ENCODE measurements at regions not wholly inside any gene's neighbourhood (a gene's known extent, or its start where the extent isn't known, plus 50 kb on each side); places are given as distances from the start of the nearest gene placed in this dataset.

DNA sequence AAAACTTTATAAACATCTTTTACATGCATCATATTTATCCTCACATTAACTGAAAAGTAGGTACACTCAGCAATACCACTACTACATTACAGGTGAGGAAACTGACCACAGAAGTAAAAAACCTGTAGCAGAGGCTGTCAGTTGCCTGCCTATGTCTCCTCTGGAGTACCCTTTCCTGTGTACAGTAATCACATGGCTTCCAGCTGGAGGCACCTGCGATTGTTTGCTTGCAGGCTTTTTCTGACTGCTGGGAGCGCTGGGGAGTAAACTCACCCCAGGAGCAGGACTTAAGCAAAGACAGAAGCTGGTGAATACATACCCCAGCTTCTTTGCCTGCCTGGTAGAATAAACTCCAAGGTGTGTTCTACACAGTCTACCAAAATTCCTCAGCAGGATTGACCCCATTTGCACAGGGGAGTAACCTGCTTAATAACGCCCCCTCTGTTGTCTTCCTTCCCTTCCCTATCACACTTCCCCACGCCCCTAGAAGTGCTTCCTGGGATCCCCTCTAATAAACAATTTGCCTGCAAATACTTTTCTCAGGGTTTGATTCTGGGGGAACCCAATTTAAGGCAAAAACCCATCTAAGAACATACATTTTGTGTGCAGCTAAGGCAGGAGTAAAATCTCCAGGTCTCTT, 138.9 kb downstream of the PTH2R start:
- no peak overlapping the region for H3K27ac ChIP-seq
- intact Hi-C loops (cut with DNase I) = no loop called here
- H3K4me3 ChIP-seq = no peak overlapping the region
- H3K27me3 ChIP-seq = no peaks in the 10 kb centered on the region
- no peaks in the 10 kb centered on the region for H3K4me1 ChIP-seq
- TF ChIP-seq, protein P1, sequence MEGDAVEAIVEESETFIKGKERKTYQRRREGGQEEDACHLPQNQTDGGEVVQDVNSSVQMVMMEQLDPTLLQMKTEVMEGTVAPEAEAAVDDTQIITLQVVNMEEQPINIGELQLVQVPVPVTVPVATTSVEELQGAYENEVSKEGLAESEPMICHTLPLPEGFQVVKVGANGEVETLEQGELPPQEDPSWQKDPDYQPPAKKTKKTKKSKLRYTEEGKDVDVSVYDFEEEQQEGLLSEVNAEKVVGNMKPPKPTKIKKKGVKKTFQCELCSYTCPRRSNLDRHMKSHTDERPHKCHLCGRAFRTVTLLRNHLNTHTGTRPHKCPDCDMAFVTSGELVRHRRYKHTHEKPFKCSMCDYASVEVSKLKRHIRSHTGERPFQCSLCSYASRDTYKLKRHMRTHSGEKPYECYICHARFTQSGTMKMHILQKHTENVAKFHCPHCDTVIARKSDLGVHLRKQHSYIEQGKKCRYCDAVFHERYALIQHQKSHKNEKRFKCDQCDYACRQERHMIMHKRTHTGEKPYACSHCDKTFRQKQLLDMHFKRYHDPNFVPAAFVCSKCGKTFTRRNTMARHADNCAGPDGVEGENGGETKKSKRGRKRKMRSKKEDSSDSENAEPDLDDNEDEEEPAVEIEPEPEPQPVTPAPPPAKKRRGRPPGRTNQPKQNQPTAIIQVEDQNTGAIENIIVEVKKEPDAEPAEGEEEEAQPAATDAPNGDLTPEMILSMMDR (IDR thresholded peaks at IDR 0.05) = no peak
- no peaks in the 10 kb centered on the region for H3K9me3 ChIP-seq
- DNase-seq (ENCODE audit: low spot score in 2 of 2) = no peak
- no peaks in the 10 kb centered on the region for H3K36me3 ChIP-seq

DNA sequence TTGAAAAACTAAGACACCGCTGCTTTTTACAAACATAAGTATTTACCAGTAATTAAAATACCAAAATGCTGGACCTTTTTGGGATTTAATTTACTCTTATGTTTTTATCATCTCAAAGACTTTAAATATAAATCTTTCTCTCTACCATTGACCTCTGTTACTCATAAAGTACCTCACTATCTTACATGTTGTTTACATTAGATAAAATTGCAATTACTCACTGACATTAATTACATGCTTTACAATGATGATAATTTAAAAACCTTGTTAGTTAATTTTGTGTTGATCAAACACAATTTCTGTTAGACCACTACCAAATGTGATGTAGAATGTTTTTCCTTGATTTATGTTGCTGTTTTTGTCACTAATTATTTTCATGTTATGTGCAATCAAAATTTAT, 139.5 kb downstream of the PTH2R start:
- Histone ChIP-seq H3K27me3 (no peaks in the 10 kb centered on the region), H3K4me3 (no peak overlapping the region), H3K27ac (no peak overlapping the region), H3K4me1 (no peaks in the 10 kb centered on the region), H3K36me3 (no peaks in the 10 kb centered on the region), H3K9me3 (peaks cover 0 to 4% of the 10 kb centered on the region in 2 donors)
- TF ChIP-seq, protein P1 (IDR thresholded peaks at IDR 0.05) = no peak
- intact Hi-C loops (cut with DNase I) = no loop called here
- no peak for DNase-seq (ENCODE audit: low spot score in 2 of 2)

DNA sequence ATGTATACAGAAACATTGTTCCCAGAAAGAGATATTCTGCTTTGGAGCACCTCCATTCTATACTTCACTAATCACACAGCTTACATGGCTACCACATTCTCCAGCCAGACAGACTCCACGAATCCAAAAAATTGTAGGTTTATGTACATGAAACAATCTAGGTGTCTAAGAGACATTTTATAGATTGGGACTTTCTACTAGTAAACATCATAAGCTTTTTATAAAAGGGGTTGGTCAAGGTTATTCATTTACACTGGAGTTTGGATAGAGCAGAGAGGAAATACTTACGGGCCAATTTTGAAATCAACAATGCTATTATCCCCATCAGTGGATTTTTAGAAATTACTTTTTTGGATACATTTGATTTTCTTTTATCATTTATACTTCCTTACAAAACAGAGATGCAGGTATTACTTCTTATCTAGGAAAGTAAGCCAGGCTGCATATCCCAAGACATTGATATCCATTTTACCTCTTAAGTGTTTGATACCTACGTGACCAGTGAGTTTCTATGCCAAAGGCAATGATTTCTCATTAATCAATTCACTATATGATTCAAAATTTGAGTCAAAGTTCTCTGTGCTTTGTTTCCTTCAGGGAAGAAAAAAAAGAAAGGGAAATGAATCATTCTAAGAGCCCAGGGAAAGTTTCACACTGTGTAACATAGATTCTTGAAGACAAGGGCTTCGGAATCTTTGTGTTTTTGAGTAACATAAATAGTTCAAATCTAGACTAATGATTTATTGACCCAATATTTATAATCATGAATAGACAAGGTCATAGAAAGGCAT, 140.5 kb downstream of the PTH2R start:
- DNase-seq (ENCODE audit: low spot score in 2 of 2) = no peak
- intact Hi-C loops (cut with DNase I) = no loop called here
- peaks cover 0 to 4% of the 10 kb centered on the region in 2 donors for H3K9me3 ChIP-seq
- TF ChIP-seq, protein P1 (IDR thresholded peaks at IDR 0.05) = no peak
- H3K27me3 ChIP-seq = no peaks in the 10 kb centered on the region
- no peak overlapping the region for H3K27ac ChIP-seq
- H3K4me1 ChIP-seq = no peaks in the 10 kb centered on the region
- no peaks in the 10 kb centered on the region for H3K36me3 ChIP-seq
- no peak overlapping the region for H3K4me3 ChIP-seq

DNA sequence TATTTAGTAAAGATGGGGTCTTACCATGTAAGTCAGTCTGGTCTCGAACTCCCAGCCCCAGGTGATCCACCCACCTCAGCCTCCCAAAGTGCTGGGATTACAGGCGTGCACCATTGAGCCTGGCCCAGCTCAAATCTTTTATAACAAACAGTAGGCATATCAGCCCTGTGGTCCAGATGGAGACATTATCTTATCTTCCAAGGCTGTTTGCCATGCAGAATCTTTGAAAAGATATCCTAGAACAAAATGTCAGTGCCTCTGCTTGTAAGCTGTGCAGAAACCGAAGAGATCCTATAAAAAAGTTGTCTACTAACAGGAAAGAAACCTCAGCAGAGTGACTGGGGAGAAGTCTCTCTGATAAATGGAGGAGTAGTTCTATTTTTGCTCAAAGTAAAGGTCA, 142.1 kb downstream of the PTH2R start:
- TF ChIP-seq, protein P1 (IDR thresholded peaks at IDR 0.05) = no peak
- no peaks in the 10 kb centered on the region for H3K4me1 ChIP-seq
- intact Hi-C loops (cut with DNase I) = no loop called here
- no peaks in the 10 kb centered on the region for H3K27me3 ChIP-seq
- no peak overlapping the region for H3K27ac ChIP-seq
- no peak overlapping the region for H3K4me3 ChIP-seq
- no peaks in the 10 kb centered on the region for H3K36me3 ChIP-seq
- DNase-seq (ENCODE audit: low spot score in 2 of 2) = no peak
- peaks cover 0 to 4% of the 10 kb centered on the region in 2 donors for H3K9me3 ChIP-seq

DNA sequence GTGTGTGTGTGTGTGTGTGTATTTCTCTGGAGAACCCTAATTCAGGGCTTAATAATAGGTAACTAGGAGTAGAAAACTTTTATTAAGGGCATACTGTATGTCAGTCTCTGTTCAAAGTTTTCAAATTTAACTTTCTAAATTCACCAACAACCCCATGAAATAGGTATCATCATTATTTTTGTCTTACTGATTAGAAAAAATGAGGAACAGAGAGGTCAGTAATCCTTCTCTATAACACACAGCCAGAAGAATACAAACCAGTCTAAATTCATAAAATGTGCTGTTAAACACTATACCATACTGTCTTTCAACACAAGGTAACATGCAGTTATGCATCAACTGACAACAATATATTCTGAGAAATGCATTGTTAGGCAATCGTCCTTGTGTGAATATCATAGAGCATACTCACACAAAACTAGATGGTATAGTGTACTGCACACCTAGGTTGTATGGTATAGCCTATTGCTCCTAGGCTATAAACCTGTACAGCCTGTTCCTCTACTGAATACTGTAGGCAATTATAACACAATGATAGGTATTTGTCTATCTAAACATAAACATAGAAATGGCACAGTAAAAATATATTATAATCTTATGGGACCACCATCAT, 143.1 kb downstream of the PTH2R start:
- H3K4me1 ChIP-seq = no peaks in the 10 kb centered on the region
- no peak overlapping the region for H3K4me3 ChIP-seq
- no peaks in the 10 kb centered on the region for H3K36me3 ChIP-seq
- H3K27ac ChIP-seq = no peak overlapping the region
- peaks cover 0 to 4% of the 10 kb centered on the region in 2 donors for H3K9me3 ChIP-seq
- TF ChIP-seq, protein P1 (IDR thresholded peaks at IDR 0.05) = no peak
- H3K27me3 ChIP-seq = no peaks in the 10 kb centered on the region
- intact Hi-C loops (cut with DNase I) = no loop called here
- DNase-seq (ENCODE audit: low spot score in 2 of 2) = no peak
